SJCRH30 (cell line): ENCODE measurements at regions not wholly inside any gene's neighbourhood (a gene's known extent, or its start where the extent isn't known, plus 50 kb on each side); places are given as distances from the start of the nearest gene placed in this dataset.

Experiments used
- DNase-seq, 2 experiments: peaks; one replicate each; pipeline ENCODE4 v3.0.0-alpha.2; 2015 to 2020
- H3K27ac ChIP-seq: fragments of 250-450 bp; sonication (Bioruptor Pico); 2 replicates; pipeline ENCODE4 v1.5.1; 2020; ENCODE audit warnings: mild to moderate bottlenecking, moderate library complexity
- H3K27me3 ChIP-seq: fragments of 250-450 bp; sonication (Bioruptor Pico); 2 replicates; pipeline ENCODE4 v1.5.1; 2020; ENCODE audit warnings: mild to moderate bottlenecking, moderate library complexity
- H3K36me3 ChIP-seq: fragments of 250-450 bp; sonication (Bioruptor Pico); 2 replicates; pipeline ENCODE4 v1.5.1; 2020; ENCODE audit warnings: mild to moderate bottlenecking, moderate library complexity
- H3K4me1 ChIP-seq: fragments of 250-450 bp; sonication (Bioruptor Pico); 2 replicates; pipeline ENCODE4 v1.5.1; 2020; ENCODE audit warnings: mild to moderate bottlenecking, moderate library complexity
- H3K4me3 ChIP-seq: fragments of 250-450 bp; sonication (Bioruptor Pico); 2 replicates; pipeline ENCODE4 v1.5.1; 2020; ENCODE audit warnings: mild to moderate bottlenecking, moderate library complexity
- H3K9me3 ChIP-seq: fragments of 250-450 bp; sonication (Bioruptor Pico); replicated peaks from 2 replicates; pipeline ENCODE4 v1.5.1; 2020; ENCODE audit warnings: mild to moderate bottlenecking, moderate library complexity

DNA sequence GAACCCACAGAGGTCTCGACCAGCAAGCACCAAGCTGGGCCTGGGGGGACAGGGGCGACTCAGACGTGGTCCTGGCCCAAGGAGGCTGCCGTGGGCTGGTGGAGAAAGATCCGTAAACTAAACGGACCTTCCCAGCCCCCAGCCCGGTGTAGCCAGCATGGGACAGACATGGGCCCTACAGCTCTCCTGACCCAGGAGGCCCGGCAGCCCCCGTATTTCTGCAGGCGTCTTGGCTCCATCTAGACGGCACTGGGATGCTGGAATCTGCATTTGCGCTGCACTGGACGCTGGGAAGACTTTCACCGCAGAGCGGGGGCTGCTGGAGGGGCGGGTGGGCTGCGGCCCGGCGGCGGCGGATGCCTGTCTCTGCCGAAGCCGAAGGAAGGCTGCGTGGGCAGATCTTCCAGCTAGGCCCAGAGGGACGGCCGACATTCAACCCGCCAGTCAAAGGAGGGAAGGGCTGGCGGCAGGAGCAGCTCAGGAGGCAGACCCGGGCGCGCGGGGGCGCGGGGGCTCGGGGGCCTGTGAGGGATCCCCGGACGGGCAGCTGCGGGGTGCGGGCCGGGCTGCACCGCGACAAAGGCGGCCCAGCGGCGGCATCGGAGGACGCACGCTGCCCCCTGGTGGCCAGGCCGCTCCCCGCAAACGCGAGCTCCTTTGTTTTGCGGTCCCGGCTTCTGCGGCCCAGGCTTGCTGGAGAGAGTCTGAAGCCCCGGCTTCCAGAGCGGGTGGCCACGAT is 266.2 kb downstream of the NSG2 start:
- DNase-seq, result peak; percentile 40 to 52
- Histone ChIP-seq H3K27ac (no peak overlapping the region), H3K4me3 (no peak overlapping the region), H3K4me1 (no peaks in the 10 kb centered on the region), H3K27me3 (no peaks in the 10 kb centered on the region), H3K9me3 (no peaks in the 10 kb centered on the region), H3K36me3 (no peaks in the 10 kb centered on the region)

DNA sequence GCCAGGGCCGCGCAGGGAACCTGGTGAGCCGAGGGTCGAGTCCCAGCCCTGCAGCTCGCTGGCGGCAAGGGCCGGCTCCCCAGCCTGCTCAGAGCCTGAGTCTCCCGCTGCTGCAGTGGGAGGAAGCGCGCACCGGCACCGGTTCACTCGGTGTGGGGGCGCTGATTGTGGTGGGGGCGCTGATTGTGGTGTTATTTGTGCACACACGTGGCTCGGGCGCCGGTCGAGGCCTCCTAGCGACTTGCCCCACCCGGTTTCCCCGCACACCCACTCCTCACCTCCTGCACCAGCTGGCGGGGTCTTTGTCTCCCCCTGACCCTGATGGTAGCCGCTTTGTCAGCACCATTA is 266.7 kb downstream of the NSG2 start:
- H3K4me3 ChIP-seq, result no peak overlapping the region
- H3K27ac ChIP-seq, result no peak overlapping the region
- DNase-seq, result no peak
- no peaks in the 10 kb centered on the region for H3K36me3 ChIP-seq
- no peaks in the 10 kb centered on the region for H3K4me1 ChIP-seq
- no peaks in the 10 kb centered on the region for H3K9me3 ChIP-seq
- H3K27me3 ChIP-seq, result no peaks in the 10 kb centered on the region

DNA sequence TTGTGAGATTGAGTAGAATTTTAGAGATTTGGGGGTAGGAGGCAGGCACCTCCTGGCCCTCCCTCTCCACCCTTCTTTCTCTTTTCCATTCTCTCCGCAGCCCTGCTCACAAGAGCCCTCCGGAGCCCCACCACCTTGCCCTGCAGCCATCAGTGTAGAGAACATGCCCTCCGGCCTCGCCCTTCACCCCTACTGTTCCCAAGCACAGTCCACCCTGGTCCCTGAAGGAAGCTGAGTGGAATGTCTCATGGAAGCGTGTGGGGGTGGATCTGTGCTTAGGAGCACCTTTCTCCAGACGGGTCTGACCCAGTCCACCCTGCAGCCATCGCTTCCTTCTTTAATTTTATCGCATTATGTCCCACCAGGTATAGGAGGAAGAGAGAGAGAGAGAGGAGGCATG is 267.1 kb downstream of the NSG2 start:
- Histone ChIP-seq H3K27me3 (no peaks in the 10 kb centered on the region), H3K9me3 (no peaks in the 10 kb centered on the region), H3K36me3 (no peaks in the 10 kb centered on the region), H3K4me1 (no peaks in the 10 kb centered on the region), H3K4me3 (no peak overlapping the region), H3K27ac (no peak overlapping the region)
- DNase-seq, result no peak

DNA sequence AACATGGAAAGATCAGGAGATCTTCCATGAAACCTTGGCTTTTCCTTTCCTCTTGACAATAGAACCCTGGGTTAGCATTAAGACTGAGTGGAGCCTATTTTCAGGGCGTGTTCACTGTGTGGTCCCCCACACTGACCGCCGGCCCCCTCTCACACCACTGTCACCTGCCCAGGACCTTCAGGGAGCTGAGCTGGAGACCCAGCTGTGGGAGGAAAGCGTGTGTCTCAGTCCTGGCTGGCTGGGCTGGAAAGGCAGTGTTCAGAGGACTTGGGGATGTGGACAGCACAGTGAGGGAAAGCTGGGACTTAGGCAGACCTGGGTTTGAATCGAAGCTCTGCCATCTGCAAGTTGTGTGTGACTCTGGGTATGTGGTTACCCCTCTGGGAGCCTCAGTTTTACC is 268.1 kb downstream of the NSG2 start:
- no peak for DNase-seq
- Histone ChIP-seq H3K27ac (no peak overlapping the region), H3K9me3 (no peaks in the 10 kb centered on the region), H3K4me1 (no peaks in the 10 kb centered on the region), H3K4me3 (no peak overlapping the region), H3K27me3 (no peaks in the 10 kb centered on the region), H3K36me3 (no peaks in the 10 kb centered on the region)

DNA sequence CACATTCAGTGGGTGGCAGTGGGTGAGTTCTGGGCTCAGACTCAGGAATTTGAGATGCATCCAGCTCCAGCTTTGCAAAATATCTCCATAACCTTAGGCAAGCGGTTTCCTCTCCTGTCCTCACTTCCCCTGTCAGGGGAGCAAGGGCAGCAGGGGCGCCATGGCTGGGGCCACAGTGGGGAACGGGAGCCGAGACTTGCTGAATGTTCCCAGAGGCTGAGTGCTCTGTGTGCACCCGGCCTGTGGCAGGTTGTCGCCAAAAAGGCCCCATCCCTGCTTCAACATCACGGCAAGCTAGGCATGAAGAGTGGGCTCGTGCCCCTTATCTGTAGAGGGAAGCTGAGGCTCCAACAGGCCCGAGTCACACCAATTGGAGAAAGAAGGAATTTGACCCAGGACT is 268.8 kb downstream of the NSG2 start:
- no peaks in the 10 kb centered on the region for H3K36me3 ChIP-seq
- H3K27me3 ChIP-seq, result no peaks in the 10 kb centered on the region
- H3K4me3 ChIP-seq, result no peak overlapping the region
- H3K9me3 ChIP-seq, result no peaks in the 10 kb centered on the region
- DNase-seq, result no peak
- H3K4me1 ChIP-seq, result no peaks in the 10 kb centered on the region
- H3K27ac ChIP-seq, result no peak overlapping the region

DNA sequence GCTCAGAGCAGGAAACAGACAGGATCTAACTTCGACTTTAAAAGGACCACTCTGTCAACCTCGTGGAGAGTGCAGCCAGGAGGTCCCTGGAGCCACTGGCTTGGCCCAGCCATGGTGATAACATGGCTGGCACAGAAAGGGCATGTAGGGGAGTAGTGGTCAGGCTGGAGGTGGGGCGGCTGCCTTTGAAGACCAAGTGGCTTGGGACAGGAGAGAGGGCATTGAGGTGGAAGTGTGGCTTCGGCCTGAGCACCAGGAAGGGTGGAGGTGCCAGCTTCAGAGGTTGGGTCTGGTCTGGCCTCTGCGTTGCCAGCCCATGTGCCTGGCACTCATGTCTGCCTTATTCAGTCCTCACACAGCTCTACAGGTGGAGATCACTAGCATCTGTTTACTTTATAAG is 270.0 kb downstream of the NSG2 start:
- DNase-seq, result no peak
- no peak overlapping the region for H3K27ac ChIP-seq
- H3K27me3 ChIP-seq, result no peaks in the 10 kb centered on the region
- H3K4me3 ChIP-seq, result no peak overlapping the region
- no peaks in the 10 kb centered on the region for H3K36me3 ChIP-seq
- H3K9me3 ChIP-seq, result no peaks in the 10 kb centered on the region
- H3K4me1 ChIP-seq, result no peaks in the 10 kb centered on the region

DNA sequence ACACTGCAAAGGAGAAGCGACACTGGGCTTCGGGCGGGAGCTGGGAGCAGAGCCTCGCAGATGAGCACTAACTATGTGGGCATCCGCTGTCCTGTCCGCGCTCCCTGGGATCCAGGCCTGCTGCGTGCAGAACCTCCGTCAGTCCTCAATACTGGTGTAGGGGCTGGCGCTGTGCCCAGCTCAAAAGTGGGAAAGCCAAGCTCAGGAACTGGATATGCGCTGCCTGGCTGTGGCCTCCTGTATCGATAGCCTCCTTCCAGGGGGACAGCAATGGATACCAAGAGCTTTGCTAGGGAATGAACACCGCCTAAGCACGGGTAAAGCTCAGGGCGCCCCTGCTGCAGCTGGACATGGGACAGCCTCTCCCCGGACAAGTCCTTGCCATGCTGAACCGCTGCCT is 270.4 kb downstream of the NSG2 start:
- no peak for DNase-seq
- Histone ChIP-seq H3K4me1 (no peaks in the 10 kb centered on the region), H3K27ac (no peak overlapping the region), H3K36me3 (no peaks in the 10 kb centered on the region), H3K9me3 (no peaks in the 10 kb centered on the region), H3K27me3 (no peaks in the 10 kb centered on the region), H3K4me3 (no peak overlapping the region)

DNA sequence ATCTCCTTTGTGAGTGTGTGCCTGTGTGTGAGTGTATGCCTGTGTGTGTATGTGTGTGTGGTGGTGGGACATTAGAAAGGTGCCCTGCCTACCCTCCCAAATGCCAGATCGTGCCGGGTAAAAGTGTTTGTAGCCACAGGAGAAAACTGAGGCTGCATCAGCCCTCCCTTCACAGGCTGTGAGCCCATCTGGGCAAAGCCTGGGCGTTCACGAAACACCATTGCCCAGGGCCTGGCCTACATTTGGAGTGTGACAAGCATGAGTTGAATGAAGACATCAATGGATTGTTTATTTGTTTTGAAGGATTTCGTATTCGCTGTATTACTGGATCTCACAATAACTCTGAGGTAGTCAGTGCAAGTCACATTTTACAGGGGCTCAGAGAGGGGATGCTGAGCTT is 270.8 kb downstream of the NSG2 start:
- DNase-seq, result no peak
- Histone ChIP-seq H3K36me3 (no peaks in the 10 kb centered on the region), H3K4me3 (no peak overlapping the region), H3K4me1 (no peaks in the 10 kb centered on the region), H3K9me3 (no peaks in the 10 kb centered on the region), H3K27ac (no peak overlapping the region), H3K27me3 (no peaks in the 10 kb centered on the region)

DNA sequence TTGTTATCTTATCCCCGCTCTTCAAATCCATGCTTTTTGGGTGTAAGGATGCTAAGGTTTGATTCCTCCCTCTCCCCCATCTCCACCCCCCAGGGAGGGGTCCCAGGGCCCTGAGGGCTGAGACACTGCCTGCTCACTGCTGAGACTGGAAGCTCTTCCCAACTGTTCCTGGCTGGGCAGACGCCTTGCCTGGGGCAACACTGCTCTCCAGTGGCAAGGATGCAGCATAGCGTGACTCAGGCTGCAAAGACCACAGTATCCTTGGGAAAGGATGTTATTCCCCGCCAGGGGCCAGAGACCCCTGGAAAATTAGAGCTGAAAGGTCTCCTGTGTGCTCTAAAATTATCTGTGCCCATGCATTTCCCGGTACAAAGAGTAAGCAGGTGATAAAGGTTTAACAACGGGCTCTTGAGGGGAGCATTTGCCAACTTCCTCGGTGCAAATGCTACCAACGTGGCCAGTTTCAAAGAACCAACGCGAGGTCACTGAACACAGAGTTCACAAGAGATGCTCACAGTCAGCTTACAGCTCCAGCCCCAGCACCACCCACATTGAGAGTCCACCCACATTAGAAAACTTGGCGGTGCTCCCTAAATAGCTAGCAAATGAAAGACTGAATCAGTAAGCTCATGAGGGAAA is 271.9 kb downstream of the NSG2 start:
- no peak overlapping the region for H3K27ac ChIP-seq
- no peaks in the 10 kb centered on the region for H3K36me3 ChIP-seq
- no peaks in the 10 kb centered on the region for H3K9me3 ChIP-seq
- DNase-seq, result peak; percentile 62 to 73
- no peak overlapping the region for H3K4me3 ChIP-seq
- no peaks in the 10 kb centered on the region for H3K4me1 ChIP-seq
- no peaks in the 10 kb centered on the region for H3K27me3 ChIP-seq

DNA sequence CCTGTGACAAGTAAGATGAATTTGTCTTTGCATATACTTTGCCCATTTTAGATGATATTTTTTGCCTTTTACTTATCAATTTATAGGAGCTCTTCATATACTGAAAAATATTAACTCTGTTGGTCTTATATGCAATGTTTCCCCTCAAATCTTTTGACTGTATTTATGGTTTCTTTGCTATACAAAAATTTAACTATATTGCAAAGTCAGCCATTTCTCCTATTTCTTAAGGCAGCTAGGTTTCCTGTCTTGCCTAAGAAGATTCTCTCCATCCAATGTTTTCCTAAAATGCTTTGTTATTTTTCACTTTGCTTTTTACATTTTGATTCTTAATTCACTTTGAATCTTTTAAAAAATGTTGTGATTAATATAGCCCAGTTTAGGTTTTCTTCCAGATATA is 273.1 kb downstream of the NSG2 start:
- no peak overlapping the region for H3K27ac ChIP-seq
- H3K9me3 ChIP-seq, result no peaks in the 10 kb centered on the region
- H3K4me1 ChIP-seq, result no peaks in the 10 kb centered on the region
- no peak for DNase-seq
- H3K36me3 ChIP-seq, result no peaks in the 10 kb centered on the region
- no peaks in the 10 kb centered on the region for H3K27me3 ChIP-seq
- H3K4me3 ChIP-seq, result no peak overlapping the region

DNA sequence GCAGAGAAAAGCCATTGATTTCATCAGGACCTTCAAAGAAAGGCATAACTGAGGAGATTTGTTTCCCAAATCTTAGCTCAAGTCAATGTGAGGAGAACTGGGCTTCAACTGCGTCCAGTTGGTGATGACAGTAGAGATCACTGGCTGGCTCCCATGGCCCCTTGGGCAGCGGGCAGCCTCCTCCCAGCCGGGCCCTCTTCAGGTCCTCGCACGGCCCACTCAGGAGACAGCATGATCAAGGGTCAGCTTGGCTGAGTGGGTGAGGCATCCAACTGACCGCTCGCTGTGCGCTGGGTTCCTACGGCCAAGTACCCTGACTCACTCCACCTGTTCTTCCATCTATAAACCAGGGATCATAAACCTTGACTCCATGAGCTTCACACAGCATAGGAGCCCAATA is 274.0 kb downstream of the NSG2 start:
- Histone ChIP-seq H3K27ac (no peak overlapping the region), H3K36me3 (no peaks in the 10 kb centered on the region), H3K4me3 (no peak overlapping the region), H3K9me3 (no peaks in the 10 kb centered on the region), H3K27me3 (no peaks in the 10 kb centered on the region), H3K4me1 (no peaks in the 10 kb centered on the region)
- no peak for DNase-seq

DNA sequence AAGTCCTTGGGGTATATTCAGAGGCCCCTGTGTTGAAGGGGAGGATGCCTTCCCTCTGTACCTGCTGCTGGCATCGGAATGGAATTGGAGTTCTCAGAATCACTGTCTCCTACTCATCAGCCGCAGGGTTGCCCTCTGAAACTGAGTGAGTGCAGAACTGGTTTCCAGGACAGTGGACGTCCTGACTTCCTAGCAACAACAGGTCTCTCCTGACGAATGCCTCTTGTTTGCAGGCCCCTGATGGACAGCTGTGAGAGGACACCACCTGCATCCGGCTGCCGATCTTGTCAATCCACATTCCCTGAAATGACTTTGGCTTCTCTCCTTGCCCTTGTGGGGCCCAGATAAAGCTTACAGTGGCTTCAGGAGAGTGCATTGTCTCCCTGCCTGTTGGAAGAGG is 274.5 kb downstream of the NSG2 start:
- no peaks in the 10 kb centered on the region for H3K9me3 ChIP-seq
- no peak overlapping the region for H3K27ac ChIP-seq
- peak in 1 of 2 experiments; percentile 22 for DNase-seq
- no peaks in the 10 kb centered on the region for H3K36me3 ChIP-seq
- H3K4me3 ChIP-seq, result no peak overlapping the region
- no peaks in the 10 kb centered on the region for H3K4me1 ChIP-seq
- no peaks in the 10 kb centered on the region for H3K27me3 ChIP-seq

DNA sequence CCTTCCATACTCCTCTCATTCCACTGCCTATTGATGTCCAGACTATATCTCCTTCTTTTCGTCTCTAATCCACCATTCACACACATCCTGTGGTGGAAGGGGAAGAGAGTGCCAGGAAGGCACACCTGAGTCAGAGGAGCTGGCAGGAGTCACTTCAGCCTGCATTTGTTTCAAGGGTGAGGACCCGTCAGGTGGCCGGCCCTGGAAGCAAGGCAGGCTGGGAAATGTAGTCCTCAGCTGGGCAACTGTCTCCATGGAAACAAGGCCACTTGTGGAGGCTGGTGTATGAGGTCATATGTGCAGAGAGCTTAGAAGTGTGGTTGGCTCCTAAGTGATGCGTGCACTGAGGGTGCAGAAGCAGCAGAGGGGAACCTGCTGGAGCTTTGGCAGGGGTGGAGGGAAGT is 278.4 kb downstream of the NSG2 start:
- DNase-seq, result peak; percentile 53 to 68
- no peaks in the 10 kb centered on the region for H3K36me3 ChIP-seq

DNA sequence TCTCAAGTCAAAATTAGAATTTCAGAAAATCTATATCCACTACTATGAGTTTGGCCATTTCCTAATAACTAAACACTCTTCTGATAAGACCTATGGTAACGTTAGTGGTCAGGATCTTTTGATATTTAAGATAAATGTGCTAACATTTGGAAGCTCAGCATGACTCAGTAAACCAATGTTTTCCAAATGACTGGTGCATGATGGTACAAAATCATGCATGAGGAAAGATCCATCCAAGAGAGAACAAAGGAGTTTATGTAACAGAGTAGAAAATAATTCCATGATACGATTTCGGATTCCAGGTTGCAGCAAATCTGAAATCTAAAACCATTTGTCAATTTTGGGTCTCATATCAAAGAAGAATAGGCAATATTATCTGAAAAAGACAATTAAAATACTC is 279.2 kb downstream of the NSG2 start:
- H3K27ac ChIP-seq, result no peak overlapping the region
- no peak for DNase-seq
- peaks cover 3% of the 10 kb centered on the region; the same call in 1 of the 2 replicates for H3K4me1 ChIP-seq
- H3K4me3 ChIP-seq, result no peak overlapping the region
- no peaks in the 10 kb centered on the region for H3K27me3 ChIP-seq
- H3K36me3 ChIP-seq, result no peaks in the 10 kb centered on the region
- H3K9me3 ChIP-seq, result no peaks in the 10 kb centered on the region

More for the DNA sequence above, 278.4 kb downstream of the NSG2 start:
- Histone ChIP-seq H3K27me3 (no peaks in the 10 kb centered on the region), H3K27ac (no peak overlapping the region), H3K4me3 (no peak overlapping the region), H3K4me1 (peaks cover 3% of the 10 kb centered on the region; the same call in 1 of the 2 replicates), H3K9me3 (no peaks in the 10 kb centered on the region)

DNA sequence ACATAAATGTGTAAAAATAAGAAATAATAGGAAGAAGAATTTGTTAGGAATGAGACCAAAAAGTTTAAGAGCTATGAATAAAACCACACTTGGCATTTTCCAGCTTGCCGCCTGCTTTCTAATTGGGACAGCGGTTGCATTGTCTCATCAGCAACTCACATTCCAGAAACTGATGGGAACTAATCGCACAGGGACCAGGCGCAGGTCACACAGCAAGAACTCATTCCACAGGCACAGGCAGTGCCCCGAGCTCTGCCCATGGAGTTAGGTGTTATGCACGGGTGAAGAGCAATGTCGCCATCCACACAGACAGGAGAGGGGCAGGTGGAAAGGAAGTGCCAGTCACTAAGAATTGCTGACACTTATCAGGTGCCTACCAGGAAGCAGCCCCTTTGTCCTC is 279.9 kb downstream of the NSG2 start:
- no peaks in the 10 kb centered on the region for H3K9me3 ChIP-seq
- DNase-seq, result no peak
- H3K27me3 ChIP-seq, result 0 out of 2 replicates have a peak, but pooled peaks cover under 1% of the 10 kb centered on the region

DNA sequence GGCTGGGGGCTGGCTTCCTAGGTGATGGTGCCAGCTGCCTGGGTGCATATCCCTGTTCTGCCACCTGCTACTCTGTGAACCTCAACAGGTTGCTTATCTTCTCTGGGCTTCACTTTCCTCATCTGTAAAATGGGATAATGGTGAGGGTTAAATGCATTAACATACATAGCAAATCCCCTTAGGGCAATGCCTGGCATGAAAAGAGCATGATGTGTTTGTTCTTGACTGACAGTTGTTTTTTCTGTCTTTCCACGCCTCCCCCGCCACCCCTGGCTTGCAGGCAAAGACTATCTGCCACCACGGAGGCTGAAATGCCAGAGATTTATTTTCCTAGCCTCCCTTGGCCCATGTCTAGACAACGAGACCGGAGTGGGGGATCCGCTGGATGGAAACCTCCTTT is 280.5 kb downstream of the NSG2 start:
- Histone ChIP-seq H3K27me3 (0 out of 2 replicates have a peak, but pooled peaks cover 3% of the 10 kb centered on the region), H3K27ac (no peak overlapping the region), H3K4me3 (no peak overlapping the region), H3K36me3 (no peaks in the 10 kb centered on the region), H3K4me1 (peaks cover 3% of the 10 kb centered on the region; the same call in 1 of the 2 replicates), H3K9me3 (no peaks in the 10 kb centered on the region)
- DNase-seq, result no peak

More for the DNA sequence above, 279.9 kb downstream of the NSG2 start:
- peaks cover 3% of the 10 kb centered on the region; the same call in 1 of the 2 replicates for H3K4me1 ChIP-seq
- no peak overlapping the region for H3K4me3 ChIP-seq
- H3K36me3 ChIP-seq, result no peaks in the 10 kb centered on the region
- no peak overlapping the region for H3K27ac ChIP-seq
